ENCODE measurements at regions not wholly inside any gene's neighbourhood (a gene's known extent, or its start where the extent isn't known, plus 50 kb on each side); places are given as distances from the start of the nearest gene placed in this dataset.

- no peak overlapping the region for H3K27ac ChIP-seq
- TF ChIP-seq CTCF (IDR thresholded peaks at IDR 0.05): no peak
- TF ChIP-seq ZFX (IDR thresholded peaks at IDR 0.05; ENCODE audit: borderline replicate concordance): no peak
These were observed 157.4 kb downstream of the ANKRD30B start for GRCh38 chr18:14905350-14905749.

- no peak overlapping the region for H3K27ac ChIP-seq
- TF ChIP-seq CTCF (IDR thresholded peaks at IDR 0.05) (no peak), ZFX (IDR thresholded peaks at IDR 0.05; ENCODE audit: borderline replicate concordance) (no peak)
These were observed 158.0 kb downstream of the ANKRD30B start for GRCh38 chr18:14905979-14906378.

- TF ChIP-seq CTCF (IDR thresholded peaks at IDR 0.05): no peak
- H3K27ac ChIP-seq: no peak overlapping the region
These were observed 159.4 kb downstream of the ANKRD30B start for GRCh38 chr18:14907420-14907819.

GRCh38 chr18:14908541-14908940, 160.6 kb downstream of the ANKRD30B start:
- H3K27ac ChIP-seq: no peak overlapping the region
- TF ChIP-seq ZFX (IDR thresholded peaks at IDR 0.05; ENCODE audit: borderline replicate concordance): no peak

- H3K27ac ChIP-seq: no peak overlapping the region
- no peak for TF ChIP-seq CTCF (IDR thresholded peaks at IDR 0.05)
- no peak for TF ChIP-seq ZFX (IDR thresholded peaks at IDR 0.05; ENCODE audit: borderline replicate concordance)
These were observed 165.0 kb downstream of the ANKRD30B start for GRCh38 chr18:14912967-14913366.

GRCh38 chr18:14914121-14914520, 166.1 kb downstream of the ANKRD30B start:
- H3K27ac ChIP-seq: no peak overlapping the region
- TF ChIP-seq ZFX (IDR thresholded peaks at IDR 0.05; ENCODE audit: borderline replicate concordance): no peak
- TF ChIP-seq CTCF (IDR thresholded peaks at IDR 0.05): no peak

- H3K27ac ChIP-seq: no peak overlapping the region
- no peak for TF ChIP-seq ZFX (IDR thresholded peaks at IDR 0.05; ENCODE audit: borderline replicate concordance)
- no peak for TF ChIP-seq CTCF (IDR thresholded peaks at IDR 0.05)
These were observed 166.8 kb downstream of the ANKRD30B start for GRCh38 chr18:14914771-14915170.

- peak overlapping the region; percentile 85; the same call in 1 of the 2 replicates for H3K27ac ChIP-seq
- TF ChIP-seq CTCF (IDR thresholded peaks at IDR 0.05) (no peak), ZFX (IDR thresholded peaks at IDR 0.05; ENCODE audit: borderline replicate concordance) (no peak)
These were observed 168.2 kb downstream of the ANKRD30B start for GRCh38 chr18:14916181-14916580.
